SU-DHL-6 (cell line): ENCODE measurements at regions not wholly inside any gene's neighbourhood (a gene's known extent, or its start where the extent isn't known, plus 50 kb on each side); places are given as distances from the start of the nearest gene placed in this dataset.
"Not testable (repeated sequence)": the region's sequence is repeated elsewhere in the genome, so short reads cannot be mapped to it uniquely, and the experiment has no call there.

Experiments used
- H2AFZ ChIP-seq: fragments of 200-600 bp; sonication (generic); 2 replicates; pipeline ENCODE4 v1.6.1; 2014; ENCODE audit warnings: low read depth, mild to moderate bottlenecking, moderate library complexity, mixed read lengths, antibody characterized with exemption, low read length; ENCODE audit not compliant: severe bottlenecking
- H3F3A ChIP-seq: fragments of 200-600 bp; shearing (Covaris generic); 2 replicates; pipeline ENCODE4 v1.6.0; 2016; ENCODE audit warnings: antibody characterized with exemption, mild to moderate bottlenecking; ENCODE audit not compliant: insufficient read depth
- H3K27ac ChIP-seq: fragments of 200-600 bp; sonication (generic); 2 replicates; pipeline ENCODE4 v1.5.1; 2016; ENCODE audit warnings: low read depth, mild to moderate bottlenecking, low read length, moderate library complexity, mixed read lengths
- H3K27me3 ChIP-seq: fragments of 200-600 bp; sonication (generic), shearing (Covaris generic); 2 replicates; pipeline ENCODE4 v1.6.0; 2014; ENCODE audit warnings: mild to moderate bottlenecking, low read length
- H3K36me3 ChIP-seq: fragments of 200-600 bp; sonication (generic); 2 replicates; pipeline ENCODE4 v1.6.1; 2014; ENCODE audit warnings: mild to moderate bottlenecking, low read length, mixed read lengths
- H3K4me2 ChIP-seq: fragments of 300-600, 200-600 bp; shearing (Covaris generic), sonication (generic); 2 replicates; pipeline ENCODE4 v1.6.0; 2014; ENCODE audit warnings: low read length, low read depth, mild to moderate bottlenecking; ENCODE audit not compliant: poor library complexity, severe bottlenecking
- H3K4me3 ChIP-seq: fragments of 200-600 bp; sonication (generic); 2 replicates; pipeline ENCODE4 v1.5.1; 2014; ENCODE audit warnings: antibody characterized with exemption, low read length, mild to moderate bottlenecking, mixed read lengths; ENCODE audit not compliant: insufficient read depth, poor library complexity, severe bottlenecking
- H3K79me2 ChIP-seq: fragments of 200-600 bp; sonication (generic); 2 replicates; pipeline ENCODE4 v1.6.1; 2014; ENCODE audit warnings: mild to moderate bottlenecking, low read length, moderate library complexity; ENCODE audit not compliant: insufficient read depth
- H3K9ac ChIP-seq: fragments of 200-600 bp; sonication (generic); 2 replicates; pipeline ENCODE4 v1.7.0; 2014; ENCODE audit warnings: mild to moderate bottlenecking, low read length
- H3K9me2 ChIP-seq: fragments of 200-600 bp; sonication (generic); replicated peaks from 2 replicates; pipeline ENCODE4 v1.6.1; 2014; ENCODE audit warnings: low read length; ENCODE audit not compliant: insufficient read depth
- H3K9me3 ChIP-seq: fragments of 200-600 bp; sonication (generic); 2 replicates; pipeline ENCODE4 v1.6.1; 2014; ENCODE audit warnings: low read length, mixed read lengths; ENCODE audit not compliant: insufficient read depth
- H4K20me1 ChIP-seq: fragments of 200-600 bp; sonication (generic); 2 replicates; pipeline ENCODE4 v1.6.1; 2014; ENCODE audit warnings: low read depth, mild to moderate bottlenecking, antibody characterized with exemption, low read length, moderate library complexity, mixed read lengths
- EZH2phosphoT487 ChIP-seq: fragments of 200-600 bp; sonication (generic), shearing (Covaris generic); conservative IDR thresholded peaks from 2 replicates; pipeline ENCODE4 v1.6.1; 2018; ENCODE audit warnings: mild to moderate bottlenecking, antibody characterized with exemption, low read length, moderate library complexity, mixed read lengths
- TF ChIP-seq, protein P1 (sequence below): fragments of 200-600 bp; sonication (generic); IDR thresholded peaks from one replicate; pipeline ENCODE4 v1.5.1; 2017; ENCODE audit warnings: antibody characterized with exemption, mild to moderate bottlenecking, low read length, moderate library complexity; ENCODE audit not compliant: insufficient read depth, poor library complexity, severe bottlenecking

DNA sequence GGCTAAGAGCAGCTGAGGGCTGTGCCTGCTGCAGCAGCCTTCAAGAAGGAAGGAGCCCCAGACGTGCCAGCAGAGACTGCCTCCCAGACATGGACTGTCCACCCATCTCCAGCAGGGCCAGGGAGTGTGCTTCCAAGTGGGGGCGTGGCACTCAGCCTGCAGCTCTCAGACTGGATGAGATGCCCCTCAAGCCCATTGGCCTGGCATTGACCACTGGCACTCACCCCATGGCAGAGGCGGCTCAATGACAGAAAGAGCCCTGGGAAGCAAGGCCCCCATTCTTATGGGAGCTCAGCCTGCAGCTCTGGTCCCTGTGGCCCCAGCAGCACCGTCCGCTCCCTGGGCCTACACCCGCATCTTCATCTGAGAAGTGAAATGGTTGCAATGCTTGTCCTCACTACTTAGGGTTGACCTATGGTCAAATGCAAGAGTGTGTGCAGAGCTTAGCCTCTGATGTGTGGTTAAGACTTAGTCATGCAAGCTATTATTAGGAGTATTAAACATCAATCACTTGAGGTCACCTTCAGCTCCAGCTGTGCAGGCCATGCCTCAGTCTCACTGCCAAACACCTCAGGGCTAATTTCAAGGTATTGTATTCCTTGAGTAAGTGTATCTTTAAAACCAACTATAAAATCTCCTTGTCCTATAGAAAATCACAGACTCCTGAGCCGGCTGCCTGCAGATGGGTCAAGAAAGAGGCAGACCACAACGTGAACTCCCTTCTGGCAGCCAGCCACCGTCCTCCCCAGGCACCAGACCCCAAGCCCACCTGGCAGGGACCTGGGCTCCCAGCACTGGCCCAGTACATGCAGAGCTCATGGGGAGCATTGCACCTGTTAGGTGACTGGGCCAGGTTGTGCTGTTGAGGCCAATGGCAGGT, 194.8 kb downstream of the NDUFA10 start:
- Histone ChIP-seq H3K27ac (no peak overlapping the region), H3K27me3 (no peaks in the 10 kb centered on the region), H3K79me2 (no peaks in the 10 kb centered on the region), H3F3A (no peaks in the 10 kb centered on the region), H3K9me3 (no peaks in the 10 kb centered on the region), H3K4me2 (no peak overlapping the region), H3K9ac (no peak overlapping the region), H3K4me3 (no peak overlapping the region), H3K9me2 (no peaks in the 10 kb centered on the region), H3K36me3 (no peaks in the 10 kb centered on the region), H4K20me1 (no peaks in the 10 kb centered on the region), H2AFZ (no peak overlapping the region)
- TF ChIP-seq, protein P1, sequence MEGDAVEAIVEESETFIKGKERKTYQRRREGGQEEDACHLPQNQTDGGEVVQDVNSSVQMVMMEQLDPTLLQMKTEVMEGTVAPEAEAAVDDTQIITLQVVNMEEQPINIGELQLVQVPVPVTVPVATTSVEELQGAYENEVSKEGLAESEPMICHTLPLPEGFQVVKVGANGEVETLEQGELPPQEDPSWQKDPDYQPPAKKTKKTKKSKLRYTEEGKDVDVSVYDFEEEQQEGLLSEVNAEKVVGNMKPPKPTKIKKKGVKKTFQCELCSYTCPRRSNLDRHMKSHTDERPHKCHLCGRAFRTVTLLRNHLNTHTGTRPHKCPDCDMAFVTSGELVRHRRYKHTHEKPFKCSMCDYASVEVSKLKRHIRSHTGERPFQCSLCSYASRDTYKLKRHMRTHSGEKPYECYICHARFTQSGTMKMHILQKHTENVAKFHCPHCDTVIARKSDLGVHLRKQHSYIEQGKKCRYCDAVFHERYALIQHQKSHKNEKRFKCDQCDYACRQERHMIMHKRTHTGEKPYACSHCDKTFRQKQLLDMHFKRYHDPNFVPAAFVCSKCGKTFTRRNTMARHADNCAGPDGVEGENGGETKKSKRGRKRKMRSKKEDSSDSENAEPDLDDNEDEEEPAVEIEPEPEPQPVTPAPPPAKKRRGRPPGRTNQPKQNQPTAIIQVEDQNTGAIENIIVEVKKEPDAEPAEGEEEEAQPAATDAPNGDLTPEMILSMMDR: no peak
- TF ChIP-seq EZH2phosphoT487: no peak

DNA sequence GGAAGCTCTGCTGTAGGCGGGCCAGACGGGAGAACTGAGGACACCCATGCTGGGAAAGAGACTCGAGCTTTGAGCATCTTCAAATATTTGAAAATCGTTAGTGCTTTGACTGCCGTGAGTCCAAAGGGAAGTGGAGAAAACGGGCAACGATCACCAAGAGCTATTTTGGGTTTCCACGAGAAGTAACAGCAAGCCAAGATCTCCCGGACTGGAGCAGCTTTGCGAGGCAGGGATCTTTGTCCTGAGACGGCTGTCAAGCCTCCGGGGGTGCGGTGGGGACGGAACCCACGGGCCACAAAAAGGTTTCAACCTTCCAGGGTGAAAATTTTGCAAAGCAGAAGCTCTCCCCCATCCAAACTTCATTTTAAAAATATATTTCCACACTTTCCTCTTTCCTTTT, 195.8 kb downstream of the NDUFA10 start:
- Histone ChIP-seq H4K20me1 (no peaks in the 10 kb centered on the region), H3K9me3 (no peaks in the 10 kb centered on the region), H3K9ac (no peak overlapping the region), H3K4me3 (no peak overlapping the region), H3K27me3 (no peaks in the 10 kb centered on the region), H3K4me2 (no peak overlapping the region), H3K9me2 (no peaks in the 10 kb centered on the region), H2AFZ (no peak overlapping the region), H3K79me2 (no peaks in the 10 kb centered on the region), H3F3A (no peaks in the 10 kb centered on the region), H3K27ac (no peak overlapping the region), H3K36me3 (no peaks in the 10 kb centered on the region)
- TF ChIP-seq EZH2phosphoT487: no peak
- TF ChIP-seq, protein P1: no peak

DNA sequence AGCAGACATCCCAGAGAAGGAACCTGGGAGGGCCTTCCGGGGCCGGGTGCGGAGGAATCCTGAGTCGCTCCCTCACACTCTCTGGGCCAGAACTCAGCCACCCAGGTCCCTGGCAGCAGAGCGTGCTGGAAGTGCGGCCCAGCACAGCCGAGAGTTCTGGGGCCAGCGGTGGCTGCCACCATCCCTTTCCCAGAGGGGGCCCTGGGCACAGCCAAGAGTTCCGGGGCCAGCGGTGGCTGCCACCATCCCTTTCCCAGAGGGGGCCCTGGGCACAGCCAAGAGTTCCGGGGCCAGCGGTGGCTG, 196.2 kb downstream of the NDUFA10 start:
- H4K20me1 ChIP-seq, H3K9ac ChIP-seq, H3K9me2 ChIP-seq, H3K27ac ChIP-seq, H2AFZ ChIP-seq, H3K4me3 ChIP-seq, H3K4me2 ChIP-seq, H3K27me3 ChIP-seq, H3K9me3 ChIP-seq, H3K36me3 ChIP-seq, H3F3A ChIP-seq, H3K79me2 ChIP-seq: not testable (repeated sequence)

DNA sequence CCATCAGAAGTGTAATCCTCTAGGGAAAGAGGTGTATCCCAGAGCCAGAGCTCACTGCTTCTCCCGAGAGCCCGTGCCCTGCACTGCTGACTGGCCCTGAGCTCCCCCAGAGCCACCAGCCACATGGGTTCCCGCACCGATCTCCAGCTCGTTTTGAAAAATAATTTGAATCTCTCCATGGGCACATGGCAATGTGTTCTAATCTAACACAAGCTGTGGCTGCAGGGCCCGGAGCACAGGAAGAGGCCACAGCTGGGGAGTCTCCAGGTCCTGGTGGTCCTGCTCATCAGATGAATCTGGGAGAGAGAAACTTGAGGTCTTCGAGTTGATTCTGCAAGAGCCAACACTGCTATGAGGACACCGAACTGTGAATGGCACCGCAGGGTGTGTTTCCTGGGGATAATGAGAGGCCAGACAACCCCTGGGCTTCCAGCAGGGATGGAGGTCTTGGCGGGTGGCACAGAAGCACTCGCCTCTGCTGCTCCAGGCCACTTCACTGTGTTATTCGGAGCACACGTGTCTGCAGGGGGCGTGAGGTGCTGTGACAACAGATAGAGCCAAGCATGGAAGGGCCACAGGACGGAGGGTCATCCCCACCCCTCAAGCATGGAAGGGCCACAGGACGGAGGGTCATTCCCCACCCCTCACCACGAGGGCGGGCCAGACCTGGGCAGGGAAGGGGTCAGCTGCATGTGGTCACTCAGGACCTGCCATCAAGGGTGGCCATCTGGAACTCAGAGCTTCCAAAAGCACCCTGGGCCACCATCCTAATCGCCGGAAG, 196.8 kb downstream of the NDUFA10 start:
- Histone ChIP-seq H4K20me1 (no peaks in the 10 kb centered on the region), H3K36me3 (no peaks in the 10 kb centered on the region), H3K9me2 (no peaks in the 10 kb centered on the region), H3K27me3 (no peaks in the 10 kb centered on the region), H3K9me3 (no peaks in the 10 kb centered on the region), H3K4me2 (no peak overlapping the region), H3K9ac (no peak overlapping the region), H3K4me3 (no peak overlapping the region), H3F3A (no peaks in the 10 kb centered on the region), H2AFZ (no peak overlapping the region), H3K27ac (no peak overlapping the region), H3K79me2 (no peaks in the 10 kb centered on the region)
- TF ChIP-seq EZH2phosphoT487: no peak
- TF ChIP-seq, protein P1: no peak
